Gastrocnemius medialis (tissue), 4 donors: ENCODE measurements at regions not wholly inside any gene's neighbourhood (a gene's known extent, or its start where the extent isn't known, plus 50 kb on each side); places are given as distances from the start of the nearest gene placed in this dataset.

Source experiments
- ATAC-seq, 2 donors: fragments of 150-250 bp; one replicate each; pipeline ENCODE4 v1.9.1; 2016
- DNase-seq, 2 donors: peaks; one replicate each; pipeline ENCODE4 v3.0.0-alpha.2; 2019
- H3K27ac ChIP-seq, 4 donors: fragments of 200-600 bp; sonication (generic); 1 replicate in 1 of 4; 2 replicates in 3 of 4; pipeline ENCODE4 v1.5.1; 2016 to 2018; ENCODE audit warnings: mild to moderate bottlenecking in 2 of 4, moderate library complexity in 1 of 4
- H3K27me3 ChIP-seq, 3 donors: fragments of 200-600 bp; sonication (generic) in 2 of 3; 1 replicate in 1 of 3; 2 replicates in 2 of 3; pipeline versions ENCODE4 v1.5.1 to v1.6.0; 2016 to 2019; ENCODE audit warnings: mild to moderate bottlenecking in 1 of 3, moderate library complexity in 1 of 3
- H3K36me3 ChIP-seq, 2 donors: fragments of 200-600 bp; sonication (generic) in 1 of 2; one replicate each; pipeline ENCODE4 v1.5.1; 2017 to 2018
- H3K4me1 ChIP-seq, 2 donors: fragments of 200-600 bp; sonication (generic) in 1 of 2; one replicate each; pipeline ENCODE4 v1.5.1; 2016 to 2017; ENCODE audit warnings: mild to moderate bottlenecking in 2 of 2
- H3K4me3 ChIP-seq, 4 donors: fragments of 200-600 bp; sonication (generic) in 3 of 4; 1 replicate in 1 of 4; 2 replicates in 3 of 4; pipeline ENCODE4 v1.5.1; 2016 to 2019; ENCODE audit warnings: mild to moderate bottlenecking in 2 of 4
- H3K9me3 ChIP-seq, 3 donors: fragments of 200-600 bp; sonication (generic) in 2 of 3; 1 replicate in 1 of 3; 2 replicates in 2 of 3; pipeline ENCODE4 v1.5.1; 2016 to 2019
- POLR2A ChIP-seq, 2 donors: fragments of 450-650 bp; IDR thresholded peaks; one replicate each; pipeline ENCODE4 v1.6.1; 2017; ENCODE audit warnings: antibody characterized with exemption in 2 of 2, mild to moderate bottlenecking in 2 of 2, moderate library complexity in 2 of 2
- in situ Hi-C, 4 donors: fragments of 200-750 bp; cut with MboI; loops; one replicate each; pipeline versions ENCODE4 v1.15.0 to v1.8.0; 2017; ENCODE audit warnings: low sequenced_read_pairs in 4 of 4
- intact Hi-C: fragments of 100-400 bp; cut with DNase I; formaldehyde crosslinking; loops from one replicate; pipeline ENCODE4 v1.15.1; 2023; ENCODE audit warnings: low total_unique reads
- TF ChIP-seq, protein P1 (sequence below), 5 experiments: fragments of 450-650 bp in 3 of 5; fragments of 200-600 bp in 2 of 5; sonication (generic) in 2 of 5; IDR thresholded peaks in 4 of 5; conservative IDR thresholded peaks in 1 of 5; 1 replicate in 4 of 5; 2 replicates in 1 of 5; pipeline ENCODE4 v1.5.1; 2016 to 2019; ENCODE audit warnings: antibody characterized with exemption in 5 of 5, mild to moderate bottlenecking in 3 of 5, moderate library complexity in 3 of 5

GRCh38 chr5:90284375-90284774, 125.2 kb downstream of the CETN3 start:
- H3K27me3 ChIP-seq: no peaks in the 10 kb centered on the region
- H3K4me1 ChIP-seq: no peaks in the 10 kb centered on the region
- no peak overlapping the region for H3K4me3 ChIP-seq
- no peaks in the 10 kb centered on the region for H3K36me3 ChIP-seq
- intact Hi-C loops (no loop called here), in situ Hi-C loops (no loop called here)
- TF ChIP-seq, protein P1, sequence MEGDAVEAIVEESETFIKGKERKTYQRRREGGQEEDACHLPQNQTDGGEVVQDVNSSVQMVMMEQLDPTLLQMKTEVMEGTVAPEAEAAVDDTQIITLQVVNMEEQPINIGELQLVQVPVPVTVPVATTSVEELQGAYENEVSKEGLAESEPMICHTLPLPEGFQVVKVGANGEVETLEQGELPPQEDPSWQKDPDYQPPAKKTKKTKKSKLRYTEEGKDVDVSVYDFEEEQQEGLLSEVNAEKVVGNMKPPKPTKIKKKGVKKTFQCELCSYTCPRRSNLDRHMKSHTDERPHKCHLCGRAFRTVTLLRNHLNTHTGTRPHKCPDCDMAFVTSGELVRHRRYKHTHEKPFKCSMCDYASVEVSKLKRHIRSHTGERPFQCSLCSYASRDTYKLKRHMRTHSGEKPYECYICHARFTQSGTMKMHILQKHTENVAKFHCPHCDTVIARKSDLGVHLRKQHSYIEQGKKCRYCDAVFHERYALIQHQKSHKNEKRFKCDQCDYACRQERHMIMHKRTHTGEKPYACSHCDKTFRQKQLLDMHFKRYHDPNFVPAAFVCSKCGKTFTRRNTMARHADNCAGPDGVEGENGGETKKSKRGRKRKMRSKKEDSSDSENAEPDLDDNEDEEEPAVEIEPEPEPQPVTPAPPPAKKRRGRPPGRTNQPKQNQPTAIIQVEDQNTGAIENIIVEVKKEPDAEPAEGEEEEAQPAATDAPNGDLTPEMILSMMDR (IDR thresholded peaks at IDR 0.05 in 4 of 5, conservative IDR thresholded peaks at IDR 0.05 in 1 of 5): no peak
- no peak for TF ChIP-seq POLR2A (IDR thresholded peaks at IDR 0.05)
- ATAC-seq (no peak), DNase-seq (no peak)
- H3K27ac ChIP-seq: no peak overlapping the region
- H3K9me3 ChIP-seq: no peaks in the 10 kb centered on the region

- H3K4me3 ChIP-seq: no peak overlapping the region
- H3K27me3 ChIP-seq: no peaks in the 10 kb centered on the region
- intact Hi-C loops (no loop called here), in situ Hi-C loops (no loop called here)
- no peak for TF ChIP-seq POLR2A (IDR thresholded peaks at IDR 0.05)
- TF ChIP-seq, protein P1 (IDR thresholded peaks at IDR 0.05 in 4 of 5, conservative IDR thresholded peaks at IDR 0.05 in 1 of 5): no peak
- no peak overlapping the region for H3K27ac ChIP-seq
- no peak for DNase-seq
- no peaks in the 10 kb centered on the region for H3K4me1 ChIP-seq
- H3K9me3 ChIP-seq: no peaks in the 10 kb centered on the region
- H3K36me3 ChIP-seq: no peaks in the 10 kb centered on the region
- no peak for ATAC-seq
These were observed 130.5 kb downstream of the CETN3 start for GRCh38 chr5:90279091-90279490.

- Histone ChIP-seq H3K27me3 (no peaks in the 10 kb centered on the region), H3K4me1 (no peaks in the 10 kb centered on the region), H3K27ac (no peak overlapping the region), H3K36me3 (no peaks in the 10 kb centered on the region), H3K9me3 (no peaks in the 10 kb centered on the region), H3K4me3 (no peak overlapping the region)
- intact Hi-C loops (no loop called here), in situ Hi-C loops (loop anchor here in 1 of 4 donors (25.0 kb wide), 1 partner anchor 1562 kb away; no protein-coding TSS in a partner anchor)
- no peak for DNase-seq
- no peak for TF ChIP-seq POLR2A (IDR thresholded peaks at IDR 0.05)
- TF ChIP-seq, protein P1 (IDR thresholded peaks at IDR 0.05 in 4 of 5, conservative IDR thresholded peaks at IDR 0.05 in 1 of 5): no peak
- no peak for ATAC-seq
These were observed 135.3 kb downstream of the CETN3 start for GRCh38 chr5:90274216-90274615.

DNA sequence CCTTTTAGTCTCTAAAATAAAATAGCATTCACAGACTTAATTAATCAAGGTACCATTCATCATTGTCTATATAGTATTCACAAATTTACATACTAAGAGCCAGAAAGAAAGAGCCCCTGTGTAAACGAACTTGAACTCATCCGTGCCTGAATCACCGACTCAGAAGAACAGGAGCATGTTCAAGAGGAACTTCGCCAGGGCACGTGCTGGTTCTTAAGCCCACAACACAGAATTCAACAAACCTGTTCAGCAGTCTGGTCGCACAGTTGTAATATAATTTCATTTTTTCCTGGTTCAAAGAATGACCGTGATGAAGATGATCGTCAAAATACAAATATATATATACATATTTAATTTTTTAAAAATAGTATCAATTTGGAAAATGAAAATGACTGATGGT, 141.9 kb downstream of the CETN3 start:
- ATAC-seq: no peak
- no peak for TF ChIP-seq POLR2A (IDR thresholded peaks at IDR 0.05)
- TF ChIP-seq, protein P1 (IDR thresholded peaks at IDR 0.05 in 4 of 5, conservative IDR thresholded peaks at IDR 0.05 in 1 of 5): no peak
- peaks cover 0 to 4% of the 10 kb centered on the region in 2 donors for H3K4me1 ChIP-seq
- H3K36me3 ChIP-seq: no peaks in the 10 kb centered on the region
- no peak overlapping the region for H3K27ac ChIP-seq
- DNase-seq: no peak
- H3K9me3 ChIP-seq: no peaks in the 10 kb centered on the region
- H3K27me3 ChIP-seq: no peaks in the 10 kb centered on the region
- in situ Hi-C loops: loop anchor here (10.0 to 25.0 kb wide), 4 partner anchors 1533 to 1555 kb away; no protein-coding TSS in a partner anchor
- H3K4me3 ChIP-seq: no peak overlapping the region
- intact Hi-C loops: no loop called here

DNA sequence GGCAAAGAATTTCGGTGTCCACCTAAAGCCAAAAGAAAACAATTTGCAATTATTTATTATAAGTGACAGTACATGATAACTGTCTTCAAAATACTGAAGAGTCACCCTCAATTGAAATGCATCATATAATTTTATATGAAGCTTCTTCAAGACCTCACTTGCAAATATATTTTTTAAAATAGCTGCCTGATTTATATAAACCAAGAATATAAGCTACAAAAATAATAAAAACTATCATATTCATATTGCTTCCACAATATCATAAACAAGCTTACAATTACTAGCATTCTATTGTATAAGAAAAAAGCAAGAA, 144.1 kb downstream of the CETN3 start:
- H3K9me3 ChIP-seq: no peaks in the 10 kb centered on the region
- no peaks in the 10 kb centered on the region for H3K36me3 ChIP-seq
- ATAC-seq (no peak), DNase-seq (no peak)
- in situ Hi-C loops (loop anchor here (10.0 to 25.0 kb wide), 4 partner anchors 1531 to 1553 kb away; no protein-coding TSS in a partner anchor), intact Hi-C loops (loop anchor here (2.0 kb wide), 1 partner anchor 1539 kb away; no protein-coding TSS in a partner anchor)
- H3K27me3 ChIP-seq: no peaks in the 10 kb centered on the region
- H3K4me1 ChIP-seq: peaks cover 0 to 4% of the 10 kb centered on the region in 2 donors
- TF ChIP-seq, protein P1 (IDR thresholded peaks at IDR 0.05 in 4 of 5, conservative IDR thresholded peaks at IDR 0.05 in 1 of 5): no peak
- TF ChIP-seq POLR2A (IDR thresholded peaks at IDR 0.05): no peak
- H3K4me3 ChIP-seq: no peak overlapping the region
- no peak overlapping the region for H3K27ac ChIP-seq
